Epithelial cell of esophagus (primary cell): ENCODE measurements at regions not wholly inside any gene's neighbourhood (a gene's known extent, or its start where the extent isn't known, plus 50 kb on each side); places are given as distances from the start of the nearest gene placed in this dataset.

Experiments used
- DNase-seq: peaks from one replicate; pipeline ENCODE4 v3.0.0; 2010; ENCODE audit warnings: low read depth
- H3K4me3 ChIP-seq: 2 replicates; pipeline ENCODE4 v1.5.1; 2011; ENCODE audit warnings: mild to moderate bottlenecking, low read length, control low read depth
- TF ChIP-seq, protein P1 (sequence below): IDR thresholded peaks from 2 replicates; pipeline ENCODE4 v1.5.1; 2011; ENCODE audit warnings: low read depth, mild to moderate bottlenecking, low read length, control low read depth, inconsistent platforms; ENCODE audit not compliant: insufficient read depth; ENCODE audit errors: missing control alignments

DNA sequence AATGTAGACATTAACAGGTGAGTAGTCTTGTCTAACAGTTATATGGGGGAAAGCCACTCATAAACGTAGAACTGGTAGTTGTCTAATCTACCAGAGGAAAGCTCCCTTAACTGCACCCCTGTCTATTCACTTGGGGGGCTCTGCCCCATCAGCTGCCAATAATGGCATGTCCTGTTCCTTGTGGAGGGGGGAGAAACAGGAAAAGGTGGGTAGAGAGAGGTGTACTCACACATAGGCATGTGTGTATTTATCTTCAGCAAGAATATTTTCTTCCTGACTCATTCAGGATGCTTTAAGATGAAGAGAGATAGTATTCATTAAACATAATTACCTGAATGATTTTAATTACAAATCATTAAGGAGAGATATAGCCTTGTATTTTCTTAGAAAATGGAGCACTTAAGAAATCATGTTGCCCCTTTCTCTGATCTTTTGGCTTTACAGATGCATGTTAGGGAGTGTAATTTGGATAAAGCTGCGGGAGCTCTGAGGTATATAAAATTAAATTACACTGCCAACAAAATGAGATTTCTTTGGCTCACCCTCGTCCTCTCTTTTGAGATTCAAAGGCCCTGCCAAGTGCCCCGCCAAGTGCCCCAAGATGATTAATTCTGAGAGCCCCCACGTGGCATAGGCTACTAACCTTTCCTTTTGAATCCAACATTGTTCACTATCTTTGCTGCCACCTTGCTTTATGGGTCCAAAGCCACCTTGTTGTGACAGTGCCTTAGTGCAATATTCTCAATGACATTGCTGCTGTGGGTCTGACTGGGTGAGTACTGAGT is 286.3 kb upstream of the LYPLAL1 start:
- DNase-seq = peak; percentile 36
- TF ChIP-seq, protein P1, sequence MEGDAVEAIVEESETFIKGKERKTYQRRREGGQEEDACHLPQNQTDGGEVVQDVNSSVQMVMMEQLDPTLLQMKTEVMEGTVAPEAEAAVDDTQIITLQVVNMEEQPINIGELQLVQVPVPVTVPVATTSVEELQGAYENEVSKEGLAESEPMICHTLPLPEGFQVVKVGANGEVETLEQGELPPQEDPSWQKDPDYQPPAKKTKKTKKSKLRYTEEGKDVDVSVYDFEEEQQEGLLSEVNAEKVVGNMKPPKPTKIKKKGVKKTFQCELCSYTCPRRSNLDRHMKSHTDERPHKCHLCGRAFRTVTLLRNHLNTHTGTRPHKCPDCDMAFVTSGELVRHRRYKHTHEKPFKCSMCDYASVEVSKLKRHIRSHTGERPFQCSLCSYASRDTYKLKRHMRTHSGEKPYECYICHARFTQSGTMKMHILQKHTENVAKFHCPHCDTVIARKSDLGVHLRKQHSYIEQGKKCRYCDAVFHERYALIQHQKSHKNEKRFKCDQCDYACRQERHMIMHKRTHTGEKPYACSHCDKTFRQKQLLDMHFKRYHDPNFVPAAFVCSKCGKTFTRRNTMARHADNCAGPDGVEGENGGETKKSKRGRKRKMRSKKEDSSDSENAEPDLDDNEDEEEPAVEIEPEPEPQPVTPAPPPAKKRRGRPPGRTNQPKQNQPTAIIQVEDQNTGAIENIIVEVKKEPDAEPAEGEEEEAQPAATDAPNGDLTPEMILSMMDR = no peak
- no peak overlapping the region for H3K4me3 ChIP-seq

DNA sequence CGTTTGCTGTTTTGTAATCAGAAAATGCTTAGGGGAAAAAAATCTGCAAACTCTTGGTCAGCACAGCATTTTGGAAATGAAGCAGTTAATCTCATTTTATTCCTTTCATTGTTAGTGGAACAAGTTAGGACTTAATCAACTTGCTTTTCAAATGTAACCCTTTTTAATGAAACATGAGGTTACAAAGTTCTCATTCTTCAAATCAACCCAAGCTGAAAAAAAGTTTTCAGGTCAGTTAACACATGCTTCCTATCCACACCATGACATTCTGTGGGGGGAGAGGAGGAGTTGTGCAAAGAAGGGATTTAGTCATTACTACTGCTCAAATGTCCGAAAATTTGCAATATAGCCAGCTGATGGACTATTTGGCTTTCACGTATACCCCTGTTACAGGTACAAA is 283.2 kb upstream of the LYPLAL1 start:
- TF ChIP-seq, protein P1 = no peak
- no peak overlapping the region for H3K4me3 ChIP-seq
- no peak for DNase-seq

DNA sequence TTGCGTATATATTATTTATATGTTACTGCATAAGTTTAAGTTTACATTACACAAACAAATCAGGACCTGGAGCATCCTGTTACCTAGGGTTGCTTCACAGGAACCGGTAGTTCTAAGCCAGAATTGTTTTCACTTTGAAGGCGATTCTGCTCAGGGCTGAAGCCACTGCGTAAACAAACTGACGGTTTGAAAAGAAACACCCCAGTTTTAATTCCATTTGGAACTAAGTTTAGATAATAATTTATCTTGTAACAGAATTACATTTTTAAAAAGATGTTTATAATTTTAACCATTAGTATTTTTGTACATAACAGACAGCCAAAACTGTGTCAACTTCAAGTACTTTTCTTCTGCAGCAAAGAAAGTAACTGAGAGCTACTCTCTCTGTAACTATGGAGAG is 282.1 kb upstream of the LYPLAL1 start:
- TF ChIP-seq, protein P1 = no peak
- DNase-seq = no peak
- H3K4me3 ChIP-seq = no peak overlapping the region

DNA sequence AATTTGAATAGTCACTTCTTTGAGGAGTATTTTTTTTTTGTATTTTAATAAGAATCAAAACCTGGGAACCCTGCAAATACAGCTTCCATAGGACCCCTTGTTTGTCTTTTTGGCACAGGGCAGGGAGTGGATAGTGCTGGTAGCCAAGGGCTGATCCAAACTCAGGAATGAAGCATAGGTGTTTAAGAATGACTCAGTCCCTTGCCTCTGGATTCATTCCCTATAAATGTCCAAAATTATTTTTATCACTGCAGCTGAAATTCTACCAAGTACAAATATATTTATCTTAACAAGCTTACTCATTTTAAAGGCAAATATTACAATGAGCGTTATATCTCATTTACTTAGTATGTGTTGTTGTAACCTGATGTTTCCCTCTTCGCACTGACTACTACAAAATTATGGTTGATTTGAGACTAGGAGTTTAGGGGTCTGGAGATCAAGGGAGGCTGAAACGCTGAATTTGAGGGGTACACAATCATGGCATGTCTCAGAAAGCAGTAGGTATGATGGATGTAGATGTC is 278.6 kb upstream of the LYPLAL1 start:
- TF ChIP-seq, protein P1 = no peak

DNA sequence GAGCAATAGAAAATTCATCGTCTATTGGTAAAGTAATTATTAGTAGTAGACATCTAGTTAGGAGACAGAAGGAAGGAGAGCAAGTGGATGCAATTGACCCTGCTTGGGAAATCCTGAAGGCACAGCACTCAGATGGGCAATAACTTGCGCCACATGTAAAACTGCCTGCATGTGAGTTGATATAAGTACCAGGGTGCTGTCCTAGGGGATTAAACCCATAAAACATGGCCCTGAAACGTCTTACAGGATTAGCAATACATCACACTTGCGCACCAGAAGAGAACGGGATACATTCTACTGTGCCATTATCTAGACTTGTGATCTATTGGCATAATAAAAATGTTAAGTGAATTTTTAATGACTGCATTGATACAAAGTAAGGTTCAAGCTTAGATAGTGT is 277.5 kb upstream of the LYPLAL1 start:
- TF ChIP-seq, protein P1 = no peak
- no peak overlapping the region for H3K4me3 ChIP-seq
- no peak for DNase-seq

More for the DNA sequence above, 278.6 kb upstream of the LYPLAL1 start:
- no peak for DNase-seq
- no peak overlapping the region for H3K4me3 ChIP-seq

DNA sequence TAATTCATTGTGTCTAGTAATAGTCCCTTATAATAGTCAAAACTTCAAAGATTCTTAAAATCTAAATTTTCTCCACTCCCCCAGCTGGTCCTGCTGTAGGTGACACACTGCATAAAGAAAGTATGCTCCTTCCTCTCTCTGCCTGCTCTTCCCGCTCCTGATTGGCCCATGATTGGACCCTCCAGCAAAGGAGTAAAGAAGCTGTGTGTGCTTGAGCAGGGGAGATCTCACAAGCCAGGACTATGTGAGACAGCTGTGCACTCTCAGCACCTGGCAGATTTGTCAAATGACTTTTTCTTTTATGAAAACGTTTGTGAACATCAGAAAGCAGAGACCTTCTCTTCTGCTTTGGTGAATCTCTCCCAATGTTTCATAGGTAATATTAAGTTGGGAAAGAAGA is 274.8 kb upstream of the LYPLAL1 start:
- TF ChIP-seq, protein P1 = no peak
- no peak for DNase-seq
- H3K4me3 ChIP-seq = no peak overlapping the region

DNA sequence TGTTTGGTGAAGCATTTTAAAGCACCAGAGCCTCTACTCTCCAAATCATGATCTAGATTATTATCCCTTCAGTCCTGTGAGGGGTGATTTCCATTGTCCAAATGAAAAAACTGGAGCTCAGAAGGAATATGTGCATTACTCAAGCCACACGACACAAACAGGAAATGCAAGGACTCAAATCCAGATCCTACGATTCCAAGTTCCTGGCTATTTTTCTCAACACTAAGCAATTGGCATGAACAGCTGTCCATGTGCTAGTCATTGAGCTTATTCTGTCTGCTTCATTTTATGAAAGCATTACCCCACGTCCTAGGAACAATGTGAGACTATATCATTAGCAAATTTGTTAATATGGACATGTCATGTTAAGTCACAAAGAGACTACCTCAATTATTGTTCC is 273.1 kb upstream of the LYPLAL1 start:
- TF ChIP-seq, protein P1 = no peak

More for the DNA sequence above, 273.1 kb upstream of the LYPLAL1 start:
- no peak overlapping the region for H3K4me3 ChIP-seq
- DNase-seq = no peak
